Upper lobe of right lung (tissue), 1 donor: ENCODE measurements at regions not wholly inside any gene's neighbourhood (a gene's known extent, or its start where the extent isn't known, plus 50 kb on each side); places are given as distances from the start of the nearest gene placed in this dataset.
A peak's percentile ranks its signal among the peaks of the same experiment; 100 is the strongest.

Source experiments
- ATAC-seq: fragments of 200-7000 bp; cut with Tn5 transposase; one replicate; pipeline ENCODE4 v1.9.1; 2020; ENCODE audit warnings: mild to moderate bottlenecking, moderate library complexity
- DNase-seq: peaks from one replicate; pipeline ENCODE4 v3.0.0-alpha.2; 2020
- H3K27ac ChIP-seq: fragments of 200-600 bp; one replicate; pipeline ENCODE4 v1.8.0; 2022
- H3K27me3 ChIP-seq: fragments of 200-600 bp; one replicate; pipeline ENCODE4 v1.8.0; 2022; ENCODE audit warnings: mild to moderate bottlenecking
- H3K36me3 ChIP-seq: fragments of 200-600 bp; one replicate; pipeline ENCODE4 v1.8.0; 2022
- H3K4me1 ChIP-seq: fragments of 200-600 bp; one replicate; pipeline ENCODE4 v1.8.0; 2022
- H3K4me3 ChIP-seq: fragments of 200-600 bp; one replicate; pipeline ENCODE4 v1.8.0; 2022; ENCODE audit warnings: mild to moderate bottlenecking
- H3K9me3 ChIP-seq: fragments of 200-600 bp; one replicate; pipeline ENCODE4 v1.8.0; 2022
- intact Hi-C: fragments of 100-400 bp; cut with DNase I; formaldehyde crosslinking; loops from one replicate; pipeline ENCODE4 v1.11.0; 2022
- TF ChIP-seq, protein P1 (sequence below): fragments of 200-600 bp; IDR thresholded peaks from one replicate; pipeline ENCODE4 v1.8.0; 2022; ENCODE audit warnings: antibody characterized with exemption
- donor health status: DM: no; HTN: yes; CAD: no; lungs with severe emphysema.

DNA sequence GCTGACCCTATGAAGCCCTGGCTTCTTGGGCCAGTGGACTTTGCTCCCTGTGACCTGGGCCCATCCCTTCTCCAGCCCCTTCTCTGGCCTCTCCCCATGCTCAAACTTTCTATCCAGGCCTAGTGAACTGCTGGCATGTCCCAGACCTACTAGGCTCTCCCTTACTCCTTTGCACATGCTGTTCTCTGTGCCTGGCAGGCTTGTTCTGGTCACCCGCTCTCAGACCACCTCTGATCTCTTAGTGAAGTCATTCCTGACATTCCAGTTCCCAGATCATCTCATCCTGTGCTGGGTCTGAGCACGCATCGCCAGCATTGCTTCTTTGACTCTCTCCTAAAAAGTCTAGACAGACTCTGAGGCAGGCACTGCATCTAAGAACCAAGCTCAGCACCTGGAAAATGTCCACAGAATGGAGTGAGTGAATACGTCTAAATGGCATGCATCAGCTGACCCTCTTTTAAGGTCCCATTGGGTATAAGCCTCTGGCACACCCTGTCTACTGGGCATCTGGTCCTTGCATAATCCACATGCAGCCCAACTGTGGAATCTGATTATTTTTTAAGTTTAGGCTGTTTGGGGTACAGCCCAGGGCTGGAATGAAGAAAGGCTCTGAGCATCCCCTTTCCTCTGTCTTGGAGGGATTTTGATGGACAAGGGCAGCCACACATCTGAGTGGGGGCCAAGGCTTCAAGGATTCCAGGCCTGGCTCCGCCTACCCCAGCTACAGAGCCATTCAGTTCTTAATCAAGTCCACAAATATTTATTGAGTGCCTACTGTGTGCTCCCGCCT, 130.6 kb upstream of the HAAO start:
- Histone ChIP-seq H3K4me1 (peaks cover 54% of the 10 kb centered on the region), H3K36me3 (no peaks in the 10 kb centered on the region), H3K27ac (peak overlapping the region; percentile 86), H3K27me3 (no peaks in the 10 kb centered on the region), H3K9me3 (no peaks in the 10 kb centered on the region), H3K4me3 (no peak overlapping the region)
- ATAC-seq = peak; percentile 3
- TF ChIP-seq, protein P1, sequence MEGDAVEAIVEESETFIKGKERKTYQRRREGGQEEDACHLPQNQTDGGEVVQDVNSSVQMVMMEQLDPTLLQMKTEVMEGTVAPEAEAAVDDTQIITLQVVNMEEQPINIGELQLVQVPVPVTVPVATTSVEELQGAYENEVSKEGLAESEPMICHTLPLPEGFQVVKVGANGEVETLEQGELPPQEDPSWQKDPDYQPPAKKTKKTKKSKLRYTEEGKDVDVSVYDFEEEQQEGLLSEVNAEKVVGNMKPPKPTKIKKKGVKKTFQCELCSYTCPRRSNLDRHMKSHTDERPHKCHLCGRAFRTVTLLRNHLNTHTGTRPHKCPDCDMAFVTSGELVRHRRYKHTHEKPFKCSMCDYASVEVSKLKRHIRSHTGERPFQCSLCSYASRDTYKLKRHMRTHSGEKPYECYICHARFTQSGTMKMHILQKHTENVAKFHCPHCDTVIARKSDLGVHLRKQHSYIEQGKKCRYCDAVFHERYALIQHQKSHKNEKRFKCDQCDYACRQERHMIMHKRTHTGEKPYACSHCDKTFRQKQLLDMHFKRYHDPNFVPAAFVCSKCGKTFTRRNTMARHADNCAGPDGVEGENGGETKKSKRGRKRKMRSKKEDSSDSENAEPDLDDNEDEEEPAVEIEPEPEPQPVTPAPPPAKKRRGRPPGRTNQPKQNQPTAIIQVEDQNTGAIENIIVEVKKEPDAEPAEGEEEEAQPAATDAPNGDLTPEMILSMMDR = no peak
- DNase-seq = no peak
- intact Hi-C loops = no loop called here

DNA sequence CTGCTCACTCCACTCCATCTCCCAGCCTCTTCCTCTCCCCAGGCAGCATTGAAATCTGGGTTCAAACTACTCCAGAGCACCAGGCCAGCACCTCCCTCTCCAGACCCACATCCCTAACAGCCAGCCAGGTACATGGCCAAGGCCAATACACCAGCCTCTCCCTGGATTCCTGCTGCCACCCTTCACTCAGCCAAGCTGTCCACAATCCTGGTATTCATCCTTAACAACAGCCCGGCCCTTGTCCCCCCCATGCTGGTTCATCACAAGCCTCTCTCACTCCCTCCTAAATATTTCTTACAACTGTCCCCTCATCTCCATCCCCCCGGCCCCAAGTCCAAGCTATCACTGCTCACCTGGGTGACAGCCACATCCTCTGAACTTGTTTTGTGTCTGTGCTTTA, 129.9 kb upstream of the HAAO start:
- Histone ChIP-seq H3K27me3 (no peaks in the 10 kb centered on the region), H3K27ac (peak overlapping the region; percentile 86), H3K4me1 (peaks cover 49% of the 10 kb centered on the region), H3K4me3 (no peak overlapping the region), H3K9me3 (no peaks in the 10 kb centered on the region), H3K36me3 (no peaks in the 10 kb centered on the region)
- intact Hi-C loops = no loop called here
- DNase-seq (no peak), ATAC-seq (no peak)
- TF ChIP-seq, protein P1 = no peak

DNA sequence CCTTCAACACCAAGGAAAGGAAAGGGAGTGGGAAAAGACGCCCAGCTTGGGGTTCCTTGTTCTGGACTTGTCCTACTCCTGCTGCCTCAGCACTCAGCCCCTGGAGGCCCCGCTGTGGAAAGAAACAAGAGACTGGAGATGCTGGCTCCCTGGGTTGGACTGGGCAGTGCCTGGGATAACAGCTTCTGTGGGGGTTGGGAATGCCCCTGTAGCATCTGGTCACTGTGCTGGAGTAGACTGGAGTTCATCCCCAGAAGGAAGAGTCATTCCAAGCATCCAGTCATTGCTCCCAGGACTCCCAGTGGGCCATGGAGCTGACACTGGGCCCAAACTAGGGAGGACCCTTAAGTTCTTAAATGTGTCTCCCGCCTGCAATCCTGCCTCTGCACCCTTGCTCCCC, 129.3 kb upstream of the HAAO start:
- intact Hi-C loops = no loop called here
- TF ChIP-seq, protein P1 = no peak
- DNase-seq (no peak), ATAC-seq (no peak)
- H3K27me3 ChIP-seq = no peaks in the 10 kb centered on the region
- no peak overlapping the region for H3K4me3 ChIP-seq
- no peaks in the 10 kb centered on the region for H3K36me3 ChIP-seq
- peak overlapping the region; percentile 86 for H3K27ac ChIP-seq
- no peaks in the 10 kb centered on the region for H3K9me3 ChIP-seq
- peaks cover 48% of the 10 kb centered on the region for H3K4me1 ChIP-seq

DNA sequence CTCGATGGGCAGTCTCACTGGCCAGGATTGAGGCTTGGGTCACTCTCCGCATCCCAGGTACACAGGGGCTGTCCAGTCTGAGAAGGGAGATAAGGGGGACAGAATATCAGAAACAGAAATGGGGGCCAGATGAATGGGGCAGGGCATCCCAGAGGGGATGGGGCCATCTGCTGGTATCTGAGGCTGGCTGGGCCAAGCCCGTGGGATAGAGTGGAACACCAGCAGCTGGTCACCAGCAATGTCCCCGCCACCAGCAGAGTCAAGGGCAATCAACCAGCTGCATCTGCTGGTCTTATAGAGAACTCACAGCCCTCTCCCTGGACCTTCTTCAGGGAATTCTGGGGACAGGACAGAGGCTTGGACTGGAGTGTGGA, 128.8 kb upstream of the HAAO start:
- TF ChIP-seq, protein P1 = no peak
- Histone ChIP-seq H3K27ac (peak overlapping the region; percentile 6), H3K9me3 (no peaks in the 10 kb centered on the region), H3K4me3 (no peak overlapping the region), H3K4me1 (peaks cover 43% of the 10 kb centered on the region), H3K27me3 (no peaks in the 10 kb centered on the region), H3K36me3 (no peaks in the 10 kb centered on the region)
- DNase-seq = no peak
- intact Hi-C loops = no loop called here
- no peak for ATAC-seq

DNA sequence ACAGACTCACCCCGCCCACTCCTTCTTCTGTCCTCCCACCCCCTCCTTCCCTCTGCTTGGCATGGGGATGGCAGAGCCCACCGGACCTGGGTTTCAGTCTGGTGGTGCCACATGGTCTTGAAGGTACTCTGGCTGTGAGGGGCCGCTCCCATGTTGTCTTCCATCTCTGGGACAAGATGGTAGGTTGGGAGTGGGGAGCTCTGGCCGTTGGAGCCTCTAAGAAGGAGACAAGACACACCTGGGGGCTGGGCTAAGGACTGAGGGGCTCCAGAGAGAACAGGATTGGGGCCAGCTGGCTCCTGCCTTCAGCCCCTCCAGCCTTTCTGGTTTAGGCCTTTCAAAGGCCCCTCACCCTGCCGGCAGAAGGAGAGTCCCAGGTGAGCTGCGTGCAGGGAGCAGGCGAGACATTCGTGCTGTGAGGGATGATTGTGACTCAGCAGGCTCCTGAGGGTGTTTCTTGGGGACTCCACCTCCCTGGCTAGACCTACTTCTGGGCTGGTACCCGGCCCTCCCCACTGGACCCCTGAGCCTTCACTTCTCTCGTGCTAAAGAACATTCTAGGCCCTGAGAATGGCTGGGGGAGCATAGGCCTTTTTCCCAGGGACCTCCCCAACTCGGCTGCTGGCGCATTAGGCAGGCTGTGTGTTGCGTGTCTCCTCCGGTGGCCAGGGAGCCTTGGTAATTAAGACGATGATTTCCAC, 128.2 kb upstream of the HAAO start:
- Histone ChIP-seq H3K27ac (peak overlapping the region; percentile 6), H3K4me3 (no peak overlapping the region), H3K9me3 (no peaks in the 10 kb centered on the region), H3K27me3 (no peaks in the 10 kb centered on the region), H3K4me1 (peaks cover 37% of the 10 kb centered on the region), H3K36me3 (no peaks in the 10 kb centered on the region)
- no peak for DNase-seq
- intact Hi-C loops = no loop called here
- TF ChIP-seq, protein P1 = no peak
- no peak for ATAC-seq
